ENCODE measurements at regions not wholly inside any gene's neighbourhood (a gene's known extent, or its start where the extent isn't known, plus 50 kb on each side); places are given as distances from the start of the nearest gene placed in this dataset.

DNA sequence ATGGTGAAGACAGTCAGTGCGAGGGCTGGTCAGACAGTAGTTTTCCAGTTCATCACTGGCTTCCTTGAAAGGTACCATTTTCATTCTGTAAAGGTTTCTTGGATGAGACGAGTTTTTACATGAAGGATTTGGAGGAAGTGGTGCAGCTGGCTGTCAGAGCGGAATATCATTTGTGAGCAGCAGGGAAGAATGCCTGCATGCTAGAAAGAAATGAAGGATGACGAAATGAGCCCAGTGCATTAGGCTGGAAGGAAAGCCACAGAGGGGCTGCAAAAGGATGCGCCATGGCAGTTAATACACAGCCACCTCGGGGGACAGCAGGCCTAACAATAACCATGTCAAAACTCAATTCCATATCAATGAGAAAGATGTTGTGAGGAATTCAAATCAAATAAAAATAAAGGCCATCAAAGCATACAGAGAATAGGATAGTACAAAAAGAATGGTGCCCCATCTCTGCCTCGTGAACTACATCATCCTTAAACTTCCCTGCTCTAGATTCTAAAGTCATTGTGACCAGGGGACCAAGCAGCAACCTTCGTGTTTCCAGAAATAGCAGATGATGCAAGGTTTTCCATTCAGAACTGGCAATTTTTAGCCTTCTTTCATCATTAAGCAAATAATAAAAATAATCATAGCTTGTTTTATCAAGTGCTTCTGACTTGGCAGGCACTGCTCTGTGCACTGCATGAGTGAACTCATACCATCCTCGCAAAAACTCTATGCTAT is 504.2 kb downstream of the RFC3 start:
- no peak for DNase-seq

DNA sequence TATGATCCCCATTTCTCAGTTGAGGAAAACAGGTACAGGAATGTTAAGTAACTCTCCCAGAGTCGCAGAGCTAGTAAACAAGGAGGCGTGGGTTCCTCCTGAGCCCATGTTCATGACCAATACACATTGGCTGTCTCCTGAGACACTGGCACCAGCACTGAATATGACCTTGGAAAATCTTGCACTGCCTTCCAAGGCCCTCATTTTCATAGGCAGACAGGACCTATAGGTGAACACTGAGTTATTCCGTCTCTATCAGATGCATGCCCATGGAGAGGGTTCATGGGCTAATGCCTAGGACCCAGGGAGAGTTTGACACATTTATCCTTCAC is 504.8 kb downstream of the RFC3 start:
- no peak for DNase-seq
- ATAC-seq, result no peak

More for the DNA sequence above, 504.2 kb downstream of the RFC3 start:
- no peak for ATAC-seq

DNA sequence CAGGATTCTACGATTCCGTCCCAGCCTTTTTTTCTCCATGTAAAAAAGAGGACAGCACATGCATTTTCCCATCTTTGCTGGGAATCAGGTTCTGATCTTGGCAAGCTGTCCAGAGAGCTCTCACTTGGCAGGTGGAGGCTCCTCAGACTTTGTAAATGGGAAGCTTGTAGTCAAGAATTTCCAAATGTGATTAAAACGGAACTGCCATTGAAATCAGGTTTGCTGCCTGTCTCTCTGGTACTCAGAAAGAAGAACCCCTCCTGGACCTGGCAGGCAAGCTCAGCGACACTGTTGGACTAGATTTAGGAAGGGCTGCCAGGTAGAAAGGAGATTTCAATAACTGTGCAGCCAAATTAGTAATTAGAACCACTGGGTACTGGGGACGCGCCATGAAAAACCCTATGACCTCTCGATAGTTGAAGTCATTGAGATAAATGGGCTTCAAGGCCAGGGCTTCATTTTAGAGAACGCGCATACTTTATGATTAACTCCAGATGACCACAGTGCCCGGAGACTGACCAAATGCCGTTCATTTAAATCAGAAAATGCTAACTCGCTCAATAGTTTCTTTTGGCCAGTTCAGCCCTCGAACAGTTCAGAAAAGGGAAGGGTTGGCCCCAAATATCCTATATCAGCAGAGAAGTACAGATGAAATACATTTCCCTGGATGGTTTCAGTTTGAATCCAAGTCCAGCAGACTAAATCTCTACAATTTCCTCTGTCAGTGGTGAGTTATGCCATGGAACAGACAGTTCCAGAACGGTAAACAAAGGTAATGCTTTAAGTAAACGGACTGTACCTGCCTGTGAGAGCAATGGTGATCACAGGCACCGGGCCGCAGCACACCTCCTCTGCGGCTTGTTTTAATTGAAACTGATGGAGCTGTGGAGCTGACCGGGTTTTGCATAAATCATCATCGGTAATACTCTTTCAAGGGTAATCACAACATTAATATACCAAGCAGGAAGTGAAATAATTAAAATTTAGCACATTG is 517.4 kb downstream of the RFC3 start:
- no peak for DNase-seq
- no peak for ATAC-seq

- ATAC-seq (no peak), DNase-seq (no peak)
These were observed 520.2 kb downstream of the RFC3 start for GRCh38 chr13:34338102-34338501.

GRCh38 chr13:34340534-34340933 is 522.6 kb downstream of the RFC3 start:
- DNase-seq, result no peak
- ATAC-seq, result no peak

DNA sequence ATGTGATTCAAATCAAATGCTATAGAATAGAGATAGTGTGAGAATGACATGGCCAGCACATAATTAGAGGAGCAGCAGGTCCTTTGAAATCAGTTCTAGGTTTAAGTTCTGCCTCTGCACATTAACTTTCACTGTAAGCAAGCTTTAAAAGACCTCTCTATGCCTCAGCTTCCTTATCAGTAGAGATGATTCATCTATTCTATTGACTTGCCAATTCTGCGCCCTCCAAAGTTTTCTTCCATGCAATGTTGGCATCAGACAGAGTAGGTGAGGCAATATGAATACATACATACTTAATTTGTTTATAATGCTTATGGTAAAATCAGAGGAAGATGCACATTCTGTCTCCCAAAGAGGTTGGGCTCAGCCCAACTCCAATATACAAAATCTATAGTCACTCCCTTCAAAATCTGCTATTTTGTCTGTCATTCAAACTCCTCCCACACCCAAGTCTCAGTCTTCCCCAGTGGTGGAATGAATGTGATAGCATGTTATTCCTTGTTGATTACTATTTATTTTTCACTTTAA is 525.5 kb downstream of the RFC3 start:
- no peak for DNase-seq
- no peak for ATAC-seq

- ATAC-seq (no peak), DNase-seq (no peak)
These were observed 526.9 kb downstream of the RFC3 start for GRCh38 chr13:34344816-34345215.

GRCh38 chr13:34345258-34345965 is 527.5 kb downstream of the RFC3 start:
- no peak for ATAC-seq
- DNase-seq, result no peak

- ATAC-seq (no peak), DNase-seq (no peak)
These were observed 528.7 kb downstream of the RFC3 start for GRCh38 chr13:34346626-34347025.

DNA sequence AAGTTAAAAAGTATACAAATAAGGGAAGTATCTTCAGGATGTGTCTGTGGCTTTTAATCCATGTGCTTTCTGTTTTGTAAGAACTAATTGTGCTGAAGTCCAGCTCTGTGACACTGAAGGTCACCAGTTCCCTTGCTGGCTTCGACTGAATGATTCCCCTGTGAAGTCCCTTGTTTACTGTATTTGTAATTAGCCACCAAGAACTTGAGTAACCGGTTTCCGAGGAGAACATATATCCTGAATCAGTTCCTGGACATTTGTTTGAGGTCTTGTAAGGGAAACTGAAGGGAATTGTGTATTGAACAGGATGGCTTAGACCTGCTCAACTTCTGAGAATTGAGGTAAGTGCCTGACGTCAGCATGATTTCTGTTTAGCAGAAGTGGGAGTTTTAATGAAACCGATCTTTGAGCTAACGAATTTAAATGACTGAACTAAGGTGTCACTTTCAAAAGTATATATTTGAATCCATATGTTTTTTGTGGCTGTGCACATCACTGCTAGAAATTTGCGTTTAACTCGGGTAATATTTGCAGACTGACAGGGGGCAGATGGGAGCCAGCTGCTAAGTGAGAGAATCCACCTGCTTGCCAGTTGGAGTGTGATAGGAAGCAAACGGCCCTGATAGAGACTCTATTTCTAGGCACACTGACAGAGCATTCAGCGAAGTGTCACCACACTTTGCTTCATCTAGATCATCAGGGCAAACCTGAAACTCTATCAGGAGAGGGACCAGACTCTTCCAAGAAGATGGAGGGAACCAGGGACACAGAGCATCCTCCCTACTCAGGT is 530.0 kb downstream of the RFC3 start:
- ATAC-seq (no peak), DNase-seq (no peak)

GRCh38 chr13:34349091-34349722 is 531.3 kb downstream of the RFC3 start:
- ATAC-seq, result no peak
- no peak for DNase-seq

GRCh38 chr13:34350671-34351070 is 532.7 kb downstream of the RFC3 start:
- DNase-seq (no peak), ATAC-seq (no peak)

- ATAC-seq, result no peak
These were observed 533.2 kb downstream of the RFC3 start for GRCh38 chr13:34351134-34351533.

GRCh38 chr13:34352958-34353357 is 535.0 kb downstream of the RFC3 start:
- ATAC-seq, result no peak
- no peak for DNase-seq

More at GRCh38 chr13:34351134-34351533, 533.2 kb downstream of the RFC3 start:
- DNase-seq, result no peak

- no peak for ATAC-seq
- no peak for DNase-seq
These were observed 538.9 kb downstream of the RFC3 start for GRCh38 chr13:34356686-34357434.

GRCh38 chr13:34357435-34358232 is 539.7 kb downstream of the RFC3 start:
- ATAC-seq (no peak), DNase-seq (no peak)

DNA sequence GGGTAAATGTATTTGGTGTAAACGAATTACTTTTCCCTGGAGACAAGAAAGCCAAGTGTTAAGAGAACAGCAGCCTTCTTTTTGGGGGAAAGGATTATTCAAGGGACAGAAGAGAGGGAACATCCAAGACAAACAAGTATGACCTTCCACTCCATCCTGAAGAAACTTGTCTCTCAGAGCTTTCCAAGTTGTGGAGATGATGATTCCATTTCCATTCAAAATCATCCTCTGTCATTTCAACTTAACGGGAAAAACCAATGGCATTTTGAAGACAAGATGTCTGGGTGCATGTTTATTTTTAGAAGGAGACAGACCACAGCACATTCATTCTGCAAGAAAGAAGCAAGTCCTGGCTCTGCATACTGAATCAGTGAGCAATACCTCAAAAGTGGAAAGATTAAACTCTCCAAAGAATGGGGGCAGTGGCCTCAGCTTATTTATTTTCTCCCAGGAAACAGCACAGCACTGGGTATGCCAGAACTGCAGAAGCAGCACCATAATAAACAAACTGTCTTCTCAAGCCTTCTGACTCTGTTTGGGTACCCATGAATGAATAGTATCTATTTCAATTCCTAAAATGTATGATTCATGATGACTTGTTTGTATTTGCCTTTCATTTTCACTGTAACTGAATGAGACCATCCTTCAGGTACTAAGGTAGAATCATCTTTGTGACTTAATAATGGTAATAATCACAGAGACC is 541.0 kb downstream of the RFC3 start:
- DNase-seq, result no peak

DNA sequence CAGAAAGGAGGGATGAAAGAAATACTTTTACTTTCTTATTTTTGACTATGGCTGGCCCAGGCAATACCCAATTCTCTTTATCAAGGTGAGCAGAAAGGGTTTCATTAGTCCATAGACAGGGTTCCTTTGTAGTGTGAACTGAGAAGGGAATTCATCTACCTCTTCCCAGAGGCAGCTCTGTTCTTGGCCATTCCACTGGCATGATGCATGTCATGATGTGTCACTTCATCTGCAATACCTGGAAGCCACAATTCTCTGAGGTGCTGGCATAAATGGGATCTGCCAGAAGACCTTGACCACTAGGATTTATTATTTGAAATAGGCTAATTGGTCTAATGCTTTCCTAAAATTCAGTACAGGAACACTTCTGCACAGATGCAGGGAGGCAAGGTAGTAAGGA is 542.8 kb downstream of the RFC3 start:
- ATAC-seq, result no peak
- DNase-seq, result no peak

More for the DNA sequence above, 541.0 kb downstream of the RFC3 start:
- ATAC-seq, result no peak

DNA sequence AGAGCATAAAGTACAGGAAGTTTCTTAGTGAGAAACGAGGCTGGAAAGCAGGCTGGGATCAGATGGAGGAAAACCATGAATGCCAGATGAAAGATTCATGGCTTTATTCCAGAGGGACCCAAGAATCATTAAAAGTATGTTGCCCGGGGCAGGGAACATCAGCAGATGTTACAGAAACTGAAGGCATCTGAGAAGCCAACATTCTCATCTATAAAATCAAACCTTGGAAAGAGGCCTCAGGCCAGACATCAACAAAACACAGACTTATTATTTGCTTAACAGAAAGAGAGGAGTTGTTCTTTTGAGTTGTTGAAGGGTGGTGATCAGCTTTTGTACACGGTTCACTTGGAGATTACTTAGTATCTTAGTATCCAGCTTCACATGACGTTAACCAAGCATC is 543.6 kb downstream of the RFC3 start:
- ATAC-seq (no peak), DNase-seq (no peak)
